ENCODE measurements at regions not wholly inside any gene's neighbourhood (a gene's known extent, or its start where the extent isn't known, plus 50 kb on each side); places are given as distances from the start of the nearest gene placed in this dataset.

DNA sequence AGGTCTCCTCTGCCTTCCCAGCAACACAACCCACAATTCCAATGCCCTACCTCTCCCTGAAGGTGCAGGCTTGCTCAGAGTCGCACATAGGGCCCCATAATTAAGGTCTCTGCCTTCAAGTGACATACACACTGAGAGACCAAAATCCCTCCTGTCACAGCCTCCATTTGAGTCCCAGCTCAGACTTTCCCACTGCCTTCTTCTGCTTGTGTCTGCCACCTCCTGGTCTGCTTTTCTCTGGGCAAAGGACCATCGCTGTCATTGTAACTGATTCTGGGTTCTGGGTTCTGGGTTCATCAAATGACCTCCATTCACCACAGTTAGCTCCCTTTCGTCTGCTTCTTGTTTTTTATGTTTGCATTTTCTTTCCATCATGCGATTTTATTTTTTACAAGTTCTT is 119.2 kb upstream of the ATP1B1 start:
- no peaks in the 10 kb centered on the region for H3K79me2 ChIP-seq (ENCODE audit: control insufficient read depth, insufficient read depth, low read length)
- no peaks in the 10 kb centered on the region for H3K9me3 ChIP-seq (ENCODE audit: control insufficient read depth, low read depth, low read length)
- H3K9me1 ChIP-seq (ENCODE audit: control insufficient read depth, extremely low read depth, insufficient read depth, low read length), result no peaks in the 10 kb centered on the region
- H2AFZ ChIP-seq (ENCODE audit: control insufficient read depth, low read length), result no peak overlapping the region
- no peaks in the 10 kb centered on the region for H4K20me1 ChIP-seq (ENCODE audit: control insufficient read depth, extremely low read depth, insufficient read depth, low read length)
- no peaks in the 10 kb centered on the region for H3K27me3 ChIP-seq (ENCODE audit: control insufficient read depth, extremely low read depth, insufficient read depth, low read length)
- FAIRE-seq, result no peak
- DNase-seq (ENCODE audit: low read depth, low spot score), result no peak
- no peaks in the 10 kb centered on the region for H3K36me3 ChIP-seq (ENCODE audit: control insufficient read depth in 2 of 2, extremely low read depth in 1 of 2, insufficient read depth in 2 of 2, low read length in 2 of 2)
- no peak overlapping the region for H3K4me3 ChIP-seq (ENCODE audit: control insufficient read depth in 2 of 3, extremely low read depth in 1 of 3, insufficient read depth in 2 of 3, low read depth in 1 of 3, low read length in 3 of 3)
- peaks cover 11% of the 10 kb centered on the region for H3K4me1 ChIP-seq (ENCODE audit: control insufficient read depth, extremely low read depth, insufficient read depth, low read length)
- no peak overlapping the region for H3K9ac ChIP-seq (ENCODE audit: control insufficient read depth, extremely low read depth, insufficient read depth, low read length)
- H3K4me2 ChIP-seq (ENCODE audit: control insufficient read depth, extremely low read depth, insufficient read depth, low read depth, low read length), result no peak overlapping the region
- no peak for TF ChIP-seq EZH2 (IDR thresholded peaks at IDR 0.05; ENCODE audit: low read length)
- TF ChIP-seq, protein P1, sequence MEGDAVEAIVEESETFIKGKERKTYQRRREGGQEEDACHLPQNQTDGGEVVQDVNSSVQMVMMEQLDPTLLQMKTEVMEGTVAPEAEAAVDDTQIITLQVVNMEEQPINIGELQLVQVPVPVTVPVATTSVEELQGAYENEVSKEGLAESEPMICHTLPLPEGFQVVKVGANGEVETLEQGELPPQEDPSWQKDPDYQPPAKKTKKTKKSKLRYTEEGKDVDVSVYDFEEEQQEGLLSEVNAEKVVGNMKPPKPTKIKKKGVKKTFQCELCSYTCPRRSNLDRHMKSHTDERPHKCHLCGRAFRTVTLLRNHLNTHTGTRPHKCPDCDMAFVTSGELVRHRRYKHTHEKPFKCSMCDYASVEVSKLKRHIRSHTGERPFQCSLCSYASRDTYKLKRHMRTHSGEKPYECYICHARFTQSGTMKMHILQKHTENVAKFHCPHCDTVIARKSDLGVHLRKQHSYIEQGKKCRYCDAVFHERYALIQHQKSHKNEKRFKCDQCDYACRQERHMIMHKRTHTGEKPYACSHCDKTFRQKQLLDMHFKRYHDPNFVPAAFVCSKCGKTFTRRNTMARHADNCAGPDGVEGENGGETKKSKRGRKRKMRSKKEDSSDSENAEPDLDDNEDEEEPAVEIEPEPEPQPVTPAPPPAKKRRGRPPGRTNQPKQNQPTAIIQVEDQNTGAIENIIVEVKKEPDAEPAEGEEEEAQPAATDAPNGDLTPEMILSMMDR (optimal IDR thresholded peaks at IDR 0.05 in 1 of 3, IDR thresholded peaks at IDR 0.05 in 1 of 3, conservative IDR thresholded peaks at IDR 0.05 in 1 of 3; ENCODE audit: extremely low read depth in 1 of 3, insufficient read depth in 2 of 3, low read length in 3 of 3), result no peak
- dilution Hi-C loops (cut with MboI; ENCODE audit: extremely low pct_ligation_motif_present, low sequenced_read_pairs), result no loop called here
- H3K27ac ChIP-seq (ENCODE audit: control insufficient read depth, insufficient read depth, low read length), result no peak overlapping the region

DNA sequence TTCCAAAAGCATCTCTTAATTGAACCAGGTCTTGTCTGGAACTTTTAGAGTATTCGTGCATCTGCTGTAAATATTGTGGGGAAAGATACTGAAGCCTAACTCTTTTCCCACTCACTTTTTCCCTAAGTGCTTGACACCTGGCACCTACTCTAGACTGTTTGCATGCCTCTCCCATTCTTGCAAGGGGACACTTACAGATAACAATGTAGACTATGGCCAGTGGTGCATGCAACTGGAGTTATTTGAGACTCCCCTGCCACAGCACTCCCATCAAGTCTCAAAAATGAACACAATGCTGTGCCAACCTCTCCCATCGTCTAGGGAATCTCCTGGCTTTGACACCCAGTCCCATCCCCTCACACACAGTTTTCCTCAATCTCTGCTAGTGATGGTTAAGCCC is 118.6 kb upstream of the ATP1B1 start:
- no peak overlapping the region for H3K4me3 ChIP-seq (ENCODE audit: control insufficient read depth in 2 of 3, extremely low read depth in 1 of 3, insufficient read depth in 2 of 3, low read depth in 1 of 3, low read length in 3 of 3)
- H3K9me3 ChIP-seq (ENCODE audit: control insufficient read depth, low read depth, low read length), result no peaks in the 10 kb centered on the region
- H4K20me1 ChIP-seq (ENCODE audit: control insufficient read depth, extremely low read depth, insufficient read depth, low read length), result no peaks in the 10 kb centered on the region
- no peak for FAIRE-seq
- no peaks in the 10 kb centered on the region for H3K27me3 ChIP-seq (ENCODE audit: control insufficient read depth, extremely low read depth, insufficient read depth, low read length)
- TF ChIP-seq, protein P1 (optimal IDR thresholded peaks at IDR 0.05 in 1 of 3, IDR thresholded peaks at IDR 0.05 in 1 of 3, conservative IDR thresholded peaks at IDR 0.05 in 1 of 3; ENCODE audit: extremely low read depth in 1 of 3, insufficient read depth in 2 of 3, low read length in 3 of 3), result no peak
- TF ChIP-seq EZH2 (IDR thresholded peaks at IDR 0.05; ENCODE audit: low read length), result no peak
- H3K27ac ChIP-seq (ENCODE audit: control insufficient read depth, insufficient read depth, low read length), result no peak overlapping the region
- H2AFZ ChIP-seq (ENCODE audit: control insufficient read depth, low read length), result no peak overlapping the region
- H3K4me1 ChIP-seq (ENCODE audit: control insufficient read depth, extremely low read depth, insufficient read depth, low read length), result peaks cover 11% of the 10 kb centered on the region
- H3K36me3 ChIP-seq (ENCODE audit: control insufficient read depth in 2 of 2, extremely low read depth in 1 of 2, insufficient read depth in 2 of 2, low read length in 2 of 2), result no peaks in the 10 kb centered on the region
- no peak overlapping the region for H3K4me2 ChIP-seq (ENCODE audit: control insufficient read depth, extremely low read depth, insufficient read depth, low read depth, low read length)
- no peak for DNase-seq (ENCODE audit: low read depth, low spot score)
- dilution Hi-C loops (cut with MboI; ENCODE audit: extremely low pct_ligation_motif_present, low sequenced_read_pairs), result no loop called here
- no peaks in the 10 kb centered on the region for H3K9me1 ChIP-seq (ENCODE audit: control insufficient read depth, extremely low read depth, insufficient read depth, low read length)
- no peak overlapping the region for H3K9ac ChIP-seq (ENCODE audit: control insufficient read depth, extremely low read depth, insufficient read depth, low read length)
- no peaks in the 10 kb centered on the region for H3K79me2 ChIP-seq (ENCODE audit: control insufficient read depth, insufficient read depth, low read length)

Measured in keratinocyte (primary cell).